Astrocyte (in vitro differentiated cells and primary cell): ENCODE measurements at regions not wholly inside any gene's neighbourhood (a gene's known extent, or its start where the extent isn't known, plus 50 kb on each side); places are given as distances from the start of the nearest gene placed in this dataset.
A peak's percentile ranks its signal among the peaks of the same experiment; 100 is the strongest.

ENCODE experiments used
- DNase-seq: peaks from one replicate; pipeline ENCODE4 v3.0.0-alpha.2; 2010; ENCODE audit warnings: low read depth
- FAIRE-seq: peaks from 2 replicates; lab custom pipeline; 2011; peaks lifted over from hg19 to GRCh38; lab: Jason Lieb, UNC
- H2AFZ ChIP-seq: 2 replicates; pipeline ENCODE4 v1.6.0; 2012; ENCODE audit warnings: low read depth, low read length, inconsistent platforms
- H3K27ac ChIP-seq: 2 replicates; pipeline ENCODE4 v1.5.1; 2011; ENCODE audit warnings: low read depth, low read length, inconsistent platforms
- H3K27me3 ChIP-seq: 2 replicates; pipeline ENCODE4 v1.6.0; 2011; ENCODE audit warnings: low read length, inconsistent platforms; ENCODE audit not compliant: insufficient read depth
- H3K36me3 ChIP-seq: 2 replicates; pipeline ENCODE4 v1.5.1; 2011; ENCODE audit warnings: low read length, inconsistent platforms; ENCODE audit not compliant: insufficient read depth
- H3K4me1 ChIP-seq: 2 replicates; pipeline ENCODE4 v1.5.1; 2011; ENCODE audit warnings: low read length, inconsistent platforms; ENCODE audit not compliant: insufficient read depth
- H3K4me2 ChIP-seq: 2 replicates; pipeline ENCODE4 v1.6.0; 2012; ENCODE audit warnings: low read length, inconsistent platforms
- H3K4me3 ChIP-seq: 2 replicates; pipeline ENCODE4 v1.5.1; 2011; ENCODE audit warnings: low read depth, mild to moderate bottlenecking, low read length, inconsistent platforms; ENCODE audit not compliant: insufficient read depth
- H3K79me2 ChIP-seq: 2 replicates; pipeline ENCODE4 v1.6.0; 2012; ENCODE audit warnings: mild to moderate bottlenecking, low read length, inconsistent platforms; ENCODE audit not compliant: insufficient read depth
- H3K9ac ChIP-seq: 2 replicates; pipeline ENCODE4 v1.6.0; 2012; ENCODE audit warnings: mild to moderate bottlenecking, low read length, inconsistent platforms
- H3K9me3 ChIP-seq: 2 replicates; pipeline ENCODE4 v1.5.1; 2012; ENCODE audit warnings: low read depth, mild to moderate bottlenecking, low read length, inconsistent platforms; ENCODE audit not compliant: insufficient read depth
- H4K20me1 ChIP-seq: 2 replicates; pipeline ENCODE4 v1.6.0; 2012; ENCODE audit warnings: low read length, inconsistent platforms; ENCODE audit not compliant: insufficient read depth
- H3K27ac Mint-ChIP-seq: one replicate; pipeline ENCODE4 v1.8.0; 2021; ENCODE audit warnings: mild to moderate bottlenecking, mixed read lengths; ENCODE audit not compliant: unreplicated experiment
- H3K27me3 Mint-ChIP-seq: one replicate; pipeline ENCODE4 v1.8.0; 2021; ENCODE audit warnings: low read depth, mixed read lengths; ENCODE audit not compliant: unreplicated experiment
- H3K36me3 Mint-ChIP-seq: one replicate; pipeline ENCODE4 v1.8.0; 2021; ENCODE audit warnings: low read depth, mixed read lengths; ENCODE audit not compliant: unreplicated experiment
- H3K4me1 Mint-ChIP-seq: one replicate; pipeline ENCODE4 v1.8.0; 2021; ENCODE audit warnings: low read depth, mixed read lengths; ENCODE audit not compliant: unreplicated experiment
- H3K4me3 Mint-ChIP-seq: one replicate; pipeline ENCODE4 v1.8.0; 2021; ENCODE audit warnings: mild to moderate bottlenecking, moderate library complexity, mixed read lengths; ENCODE audit not compliant: unreplicated experiment
- H3K9me3 Mint-ChIP-seq: one replicate; pipeline ENCODE4 v1.8.0; 2021; ENCODE audit warnings: mild to moderate bottlenecking, mixed read lengths; ENCODE audit not compliant: unreplicated experiment
- EZH2 ChIP-seq: IDR thresholded peaks from 2 replicates; pipeline ENCODE4 v1.6.1; 2012; ENCODE audit warnings: mild to moderate bottlenecking, low read length, inconsistent platforms; ENCODE audit not compliant: insufficient read depth
- TF ChIP-seq, protein P1 (sequence below): IDR thresholded peaks from 2 replicates; pipeline ENCODE4 v1.5.1; 2011; ENCODE audit warnings: low read depth, mild to moderate bottlenecking, inconsistent platforms, low read length, moderate library complexity; ENCODE audit not compliant: insufficient read depth

DNA sequence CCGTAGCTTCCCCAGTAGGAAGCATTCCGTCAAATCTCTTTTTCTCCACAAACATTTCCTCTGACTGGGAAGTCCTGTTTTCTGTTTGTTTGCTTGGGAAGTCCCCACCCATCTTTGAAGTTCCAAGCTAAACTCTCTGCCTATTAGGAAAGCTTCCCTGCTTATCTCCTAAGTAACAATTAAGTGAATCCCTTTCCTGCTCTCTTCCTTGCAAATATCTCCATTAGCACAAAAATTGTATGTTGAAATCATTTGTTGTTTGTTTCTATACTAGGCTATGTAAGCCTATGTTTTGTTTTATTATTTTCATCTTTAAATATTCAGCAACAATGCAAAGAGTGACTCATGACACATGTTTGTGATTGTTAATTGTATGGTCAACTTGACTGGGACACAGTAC, 812.6 kb upstream of the LRATD1 start:
- no peaks in the 10 kb centered on the region for H3K27me3 ChIP-seq
- H3K36me3 ChIP-seq: no peaks in the 10 kb centered on the region
- no peak overlapping the region for H2AFZ ChIP-seq
- no peak for FAIRE-seq
- Mint-ChIP-seq H3K27me3 (no peaks in the 10 kb centered on the region), H3K4me1 (peaks cover 12% of the 10 kb centered on the region), H3K9me3 (no peaks in the 10 kb centered on the region), H3K4me3 (no peak overlapping the region), H3K27ac (no peak overlapping the region), H3K36me3 (no peaks in the 10 kb centered on the region)
- peaks cover 9% of the 10 kb centered on the region for H3K4me1 ChIP-seq
- DNase-seq: no peak
- no peak for TF ChIP-seq EZH2
- TF ChIP-seq, protein P1, sequence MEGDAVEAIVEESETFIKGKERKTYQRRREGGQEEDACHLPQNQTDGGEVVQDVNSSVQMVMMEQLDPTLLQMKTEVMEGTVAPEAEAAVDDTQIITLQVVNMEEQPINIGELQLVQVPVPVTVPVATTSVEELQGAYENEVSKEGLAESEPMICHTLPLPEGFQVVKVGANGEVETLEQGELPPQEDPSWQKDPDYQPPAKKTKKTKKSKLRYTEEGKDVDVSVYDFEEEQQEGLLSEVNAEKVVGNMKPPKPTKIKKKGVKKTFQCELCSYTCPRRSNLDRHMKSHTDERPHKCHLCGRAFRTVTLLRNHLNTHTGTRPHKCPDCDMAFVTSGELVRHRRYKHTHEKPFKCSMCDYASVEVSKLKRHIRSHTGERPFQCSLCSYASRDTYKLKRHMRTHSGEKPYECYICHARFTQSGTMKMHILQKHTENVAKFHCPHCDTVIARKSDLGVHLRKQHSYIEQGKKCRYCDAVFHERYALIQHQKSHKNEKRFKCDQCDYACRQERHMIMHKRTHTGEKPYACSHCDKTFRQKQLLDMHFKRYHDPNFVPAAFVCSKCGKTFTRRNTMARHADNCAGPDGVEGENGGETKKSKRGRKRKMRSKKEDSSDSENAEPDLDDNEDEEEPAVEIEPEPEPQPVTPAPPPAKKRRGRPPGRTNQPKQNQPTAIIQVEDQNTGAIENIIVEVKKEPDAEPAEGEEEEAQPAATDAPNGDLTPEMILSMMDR: no peak
- no peaks in the 10 kb centered on the region for H4K20me1 ChIP-seq
- H3K9ac ChIP-seq: no peak overlapping the region
- no peaks in the 10 kb centered on the region for H3K79me2 ChIP-seq
- no peaks in the 10 kb centered on the region for H3K9me3 ChIP-seq
- H3K4me2 ChIP-seq: no peak overlapping the region
- peak overlapping the region; percentile 84 for H3K27ac ChIP-seq
- H3K4me3 ChIP-seq: no peak overlapping the region

GRCh38 chr2:13821255-13821880, 811.1 kb upstream of the LRATD1 start:
- Mint-ChIP-seq H3K36me3 (no peaks in the 10 kb centered on the region), H3K27ac (peak overlapping the region; percentile 91), H3K27me3 (no peaks in the 10 kb centered on the region), H3K4me1 (peaks cover 12% of the 10 kb centered on the region), H3K9me3 (no peaks in the 10 kb centered on the region), H3K4me3 (no peak overlapping the region)
- Histone ChIP-seq H3K27ac (peak overlapping the region; percentile 84), H4K20me1 (no peaks in the 10 kb centered on the region), H3K9ac (peak overlapping the region; percentile 34), H3K9me3 (no peaks in the 10 kb centered on the region), H3K4me3 (no peak overlapping the region), H3K36me3 (no peaks in the 10 kb centered on the region), H2AFZ (peak overlapping the region; percentile 60), H3K27me3 (no peaks in the 10 kb centered on the region), H3K4me1 (peaks cover 9% of the 10 kb centered on the region), H3K79me2 (no peaks in the 10 kb centered on the region), H3K4me2 (peak overlapping the region; percentile 43)
- FAIRE-seq (peak; percentile 63), DNase-seq (peak; percentile 97)
- no peak for TF ChIP-seq EZH2
- TF ChIP-seq, protein P1: no peak

- Histone ChIP-seq H3K27ac (no peak overlapping the region), H2AFZ (no peak overlapping the region), H3K79me2 (no peaks in the 10 kb centered on the region), H3K4me3 (no peak overlapping the region), H3K4me2 (no peak overlapping the region), H3K4me1 (peaks cover 9% of the 10 kb centered on the region), H4K20me1 (no peaks in the 10 kb centered on the region), H3K27me3 (no peaks in the 10 kb centered on the region), H3K9me3 (no peaks in the 10 kb centered on the region), H3K9ac (no peak overlapping the region), H3K36me3 (no peaks in the 10 kb centered on the region)
- TF ChIP-seq, protein P1: no peak
- TF ChIP-seq EZH2: no peak
- FAIRE-seq: peak; percentile 34
- H3K27ac Mint-ChIP-seq: no peak overlapping the region
- H3K4me1 Mint-ChIP-seq: peaks cover 10% of the 10 kb centered on the region
- no peak for DNase-seq
- no peaks in the 10 kb centered on the region for H3K36me3 Mint-ChIP-seq
- H3K4me3 Mint-ChIP-seq: no peak overlapping the region
- H3K9me3 Mint-ChIP-seq: no peaks in the 10 kb centered on the region
- H3K27me3 Mint-ChIP-seq: no peaks in the 10 kb centered on the region
Measured at GRCh38 chr2:13822365-13822764, 810.2 kb upstream of the LRATD1 start.
